Ascending aorta (tissue), 2 donors: ENCODE measurements at regions not wholly inside any gene's neighbourhood (a gene's known extent, or its start where the extent isn't known, plus 50 kb on each side); places are given as distances from the start of the nearest gene placed in this dataset.
"Not testable (repeated sequence)": the region's sequence is repeated elsewhere in the genome, so short reads cannot be mapped to it uniquely, and the experiment has no call there.

Experiments
- DNase-seq, 2 donors: peaks; one replicate each; pipeline ENCODE4 v3.0.0-alpha.2; 2019; ENCODE audit warnings: low spot score in 2 of 2
- H3K27ac ChIP-seq, 2 donors: fragments of 200-600 bp; sonication (generic); one replicate each; pipeline ENCODE4 v1.5.1; 2016 to 2017; ENCODE audit warnings: mild to moderate bottlenecking in 1 of 2
- H3K27me3 ChIP-seq: fragments of 200-600 bp; sonication (generic); one replicate; pipeline ENCODE4 v1.5.1; 2017
- H3K36me3 ChIP-seq, 2 donors: fragments of 200-600 bp; sonication (generic); one replicate each; pipeline ENCODE4 v1.5.1; 2016
- H3K4me1 ChIP-seq, 2 donors: fragments of 200-600 bp; sonication (generic); one replicate each; pipeline ENCODE4 v1.5.1; 2016 to 2017; ENCODE audit warnings: mild to moderate bottlenecking in 1 of 2
- H3K4me3 ChIP-seq, 2 donors: fragments of 200-600 bp; sonication (generic); one replicate each; pipeline ENCODE4 v1.5.1; 2016 to 2017; ENCODE audit warnings: mild to moderate bottlenecking in 1 of 2
- H3K9me3 ChIP-seq, 2 donors: fragments of 200-600 bp; sonication (generic); one replicate each; pipeline ENCODE4 v1.5.1; 2016
- CTCF ChIP-seq, 3 experiments: fragments of 200-600 bp in 2 of 3; fragments of 450-650 bp in 1 of 3; sonication (generic) in 2 of 3; IDR thresholded peaks; one replicate each; pipeline ENCODE4 v1.5.1; 2016 to 2019; ENCODE audit warnings: antibody characterized with exemption in 3 of 3, mild to moderate bottlenecking in 1 of 3, moderate library complexity in 1 of 3
- intact Hi-C: fragments of 100-400 bp; cut with DNase I; formaldehyde crosslinking; loops from one replicate; pipeline ENCODE4 v1.15.1; 2023

- intact Hi-C loops = no loop called here
- Histone ChIP-seq H3K36me3 (no peaks in the 10 kb centered on the region), H3K27me3 (no peaks in the 10 kb centered on the region), H3K4me3 (no peak overlapping the region), H3K27ac (no peak overlapping the region), H3K9me3 (no peaks in the 10 kb centered on the region), H3K4me1 (no peaks in the 10 kb centered on the region)
- no peak for TF ChIP-seq CTCF (IDR thresholded peaks at IDR 0.05)
- no peak for DNase-seq
Measured at GRCh38 chr9:90702441-90702955, 59.9 kb upstream of the DIRAS2 start.

- no peak for TF ChIP-seq CTCF (IDR thresholded peaks at IDR 0.05)
- Histone ChIP-seq H3K27me3 (no peaks in the 10 kb centered on the region), H3K27ac (no peak overlapping the region), H3K4me3 (no peak overlapping the region), H3K36me3 (no peaks in the 10 kb centered on the region), H3K9me3 (no peaks in the 10 kb centered on the region), H3K4me1 (no peaks in the 10 kb centered on the region)
- DNase-seq = no peak
- intact Hi-C loops = no loop called here
Measured at GRCh38 chr9:90698871-90699440, 56.3 kb upstream of the DIRAS2 start.

- Histone ChIP-seq H3K4me3 (no peak overlapping the region), H3K27ac (no peak overlapping the region), H3K36me3 (no peaks in the 10 kb centered on the region), H3K4me1 (no peaks in the 10 kb centered on the region), H3K27me3 (no peaks in the 10 kb centered on the region), H3K9me3 (no peaks in the 10 kb centered on the region)
- no peak for TF ChIP-seq CTCF (IDR thresholded peaks at IDR 0.05)
- intact Hi-C loops = no loop called here
- no peak for DNase-seq
Measured at GRCh38 chr9:90697808-90698207, 55.2 kb upstream of the DIRAS2 start.

GRCh38 chr9:90694187-90694586 lies 51.6 kb upstream of the DIRAS2 start:
- H3K4me3 ChIP-seq, intact Hi-C loops, H3K36me3 ChIP-seq, H3K27ac ChIP-seq, H3K9me3 ChIP-seq, H3K27me3 ChIP-seq, H3K4me1 ChIP-seq, DNase-seq: not testable (repeated sequence)
